ENCODE measurements at regions not wholly inside any gene's neighbourhood (a gene's known extent, or its start where the extent isn't known, plus 50 kb on each side); places are given as distances from the start of the nearest gene placed in this dataset.
"Not testable (repeated sequence)": the region's sequence is repeated elsewhere in the genome, so short reads cannot be mapped to it uniquely, and the experiment has no call there.

- TF ChIP-seq POLR2A (IDR thresholded peaks at IDR 0.05) (no peak), CTCF (IDR thresholded peaks at IDR 0.05) (no peak)
- H3K27me3 ChIP-seq = no peaks in the 10 kb centered on the region
- intact Hi-C loops (cut with DNase I) = no loop called here
- H3K27ac ChIP-seq = no peak overlapping the region
- ATAC-seq (no peak), DNase-seq (no peak)
- H3K9me3 ChIP-seq = peaks cover 0 to 14% (median 0%) of the 10 kb centered on the region in 12 donors
- no peaks in the 10 kb centered on the region for H3K36me3 ChIP-seq
- WGBS, 4 donors = 83 to 85% (median 84%) methylated on average over 9 of the region's 9 CpGs
- no peak overlapping the region for H3K4me3 ChIP-seq
- H3K4me1 ChIP-seq = no peaks in the 10 kb centered on the region
Observed at GRCh38 chr20:48026981-48027592, 241.8 kb upstream of the SULF2 start.

GRCh38 chr20:48025661-48026060 is 240.4 kb upstream of the SULF2 start:
- H3K27ac ChIP-seq = no peak overlapping the region
- DNase-seq (no peak), ATAC-seq (no peak)
- 79 to 80% (median 79%) methylated on average over 4 of the region's 4 CpGs for WGBS, 4 donors
- intact Hi-C loops (cut with DNase I) = no loop called here
- H3K36me3 ChIP-seq = no peaks in the 10 kb centered on the region
- H3K4me1 ChIP-seq = no peaks in the 10 kb centered on the region
- no peak overlapping the region for H3K4me3 ChIP-seq
- TF ChIP-seq CTCF (IDR thresholded peaks at IDR 0.05) (no peak), POLR2A (IDR thresholded peaks at IDR 0.05) (no peak)
- H3K9me3 ChIP-seq = peaks cover 0 to 14% (median 0%) of the 10 kb centered on the region in 12 donors
- H3K27me3 ChIP-seq = no peaks in the 10 kb centered on the region

DNA sequence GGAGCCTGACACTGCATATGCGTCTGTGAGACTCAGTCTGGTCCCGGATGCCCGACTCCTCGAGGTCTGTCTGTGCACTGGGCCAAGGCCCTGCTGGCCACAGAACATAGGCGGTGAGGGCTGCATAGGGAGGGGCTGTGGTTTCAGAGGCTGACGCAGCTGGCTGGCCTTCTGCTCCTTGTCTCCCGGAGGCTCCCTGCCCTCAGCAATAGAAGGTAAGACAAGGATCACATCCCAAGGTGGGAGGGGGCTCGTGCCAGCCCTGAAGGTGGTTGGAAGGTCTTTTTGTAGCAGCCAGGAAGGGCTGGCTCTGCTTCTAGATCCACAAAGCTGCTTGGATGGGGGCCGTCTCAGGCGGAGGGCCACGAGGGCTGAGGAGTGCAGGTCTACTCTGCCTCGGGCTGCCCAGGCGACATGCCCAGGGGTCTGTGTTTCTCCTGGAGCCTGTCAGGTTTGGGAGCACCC is 239.8 kb upstream of the SULF2 start:
- 40 to 58% (median 48%) methylated on average over 7 to 13 of the region's 13 CpGs for WGBS, 4 donors
- intact Hi-C loops (cut with DNase I) = no loop called here
- Histone ChIP-seq H3K4me3 (no peak overlapping the region), H3K9me3 (peaks cover 0 to 14% (median 0%) of the 10 kb centered on the region in 12 donors), H3K36me3 (no peaks in the 10 kb centered on the region), H3K27ac (no peak overlapping the region), H3K4me1 (no peaks in the 10 kb centered on the region), H3K27me3 (no peaks in the 10 kb centered on the region)
- TF ChIP-seq POLR2A (IDR thresholded peaks at IDR 0.05) (no peak), CTCF (IDR thresholded peaks at IDR 0.05) (no peak)
- peak in 3 of 4 donors; percentile 34 to 76 (median 54) for ATAC-seq
- peak in 4 of 5 donors; percentile 22 to 73 (median 40) for DNase-seq

DNA sequence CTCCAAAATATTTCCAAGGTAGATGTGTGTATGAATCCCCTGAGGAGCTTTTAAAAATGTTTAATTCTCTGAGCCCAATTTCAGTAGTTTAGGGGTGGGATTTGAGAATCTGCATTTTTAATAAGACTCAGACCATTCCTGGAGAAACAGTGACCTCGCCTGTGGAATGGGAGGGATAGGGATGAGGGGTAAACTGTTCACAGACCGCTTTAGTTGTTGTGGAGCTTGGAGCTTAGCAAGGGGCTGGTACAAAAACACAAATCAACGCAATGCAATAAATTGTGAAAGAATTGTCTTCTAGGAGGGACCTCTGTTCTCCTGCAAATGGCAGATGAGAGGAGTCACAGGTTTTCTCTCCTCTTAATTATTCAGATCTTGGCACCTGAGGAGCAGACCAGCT is 239.3 kb upstream of the SULF2 start:
- DNase-seq (no peak), ATAC-seq (no peak)
- TF ChIP-seq CTCF (IDR thresholded peaks at IDR 0.05) = no peak
- TF ChIP-seq POLR2A (IDR thresholded peaks at IDR 0.05) = no peak
- intact Hi-C loops (cut with DNase I) = no loop called here
- H3K9me3 ChIP-seq = peaks cover 0 to 14% (median 0%) of the 10 kb centered on the region in 12 donors
- 71 to 92% (median 85%) methylated on average over 3 of the region's 3 CpGs for WGBS, 4 donors
- H3K36me3 ChIP-seq = no peaks in the 10 kb centered on the region
- no peak overlapping the region for H3K4me3 ChIP-seq
- H3K27ac ChIP-seq = no peak overlapping the region
- H3K27me3 ChIP-seq = no peaks in the 10 kb centered on the region
- no peaks in the 10 kb centered on the region for H3K4me1 ChIP-seq

GRCh38 chr20:48020696-48021095 is 235.4 kb upstream of the SULF2 start:
- H3K36me3 ChIP-seq; DNase-seq; intact Hi-C loops (cut with DNase I); H3K4me3 ChIP-seq; H3K4me1 ChIP-seq; ATAC-seq; H3K27ac ChIP-seq; H3K27me3 ChIP-seq: not testable (repeated sequence)
- H3K9me3 ChIP-seq = peaks cover 0 to 14% (median 0%) of the 10 kb centered on the region in 12 donors
- WGBS, 4 donors = 83 to 94% (median 86%) methylated on average over 6 of the region's 6 CpGs
